ENCODE measurements at regions not wholly inside any gene's neighbourhood (a gene's known extent, or its start where the extent isn't known, plus 50 kb on each side); places are given as distances from the start of the nearest gene placed in this dataset.

DNA sequence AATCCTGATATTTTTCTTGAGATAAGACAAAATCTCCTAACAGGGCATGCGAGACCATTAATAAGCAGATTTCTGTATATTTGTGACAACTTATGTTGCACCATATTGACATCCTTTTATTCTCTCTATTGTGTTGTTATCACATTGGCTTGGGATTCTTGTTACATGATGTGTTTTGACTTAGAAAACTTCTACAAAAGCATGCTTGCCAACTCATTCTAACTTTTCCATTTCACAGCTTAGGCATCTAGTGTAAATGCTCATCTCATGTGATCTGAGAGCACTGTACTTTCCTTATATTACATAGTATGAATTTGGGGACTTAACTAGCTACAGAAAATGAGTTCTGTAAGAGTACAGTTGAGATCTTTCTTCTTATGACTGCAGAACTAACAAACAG is 1040.7 kb upstream of the ADGRB3 start:
- Histone ChIP-seq H3K4me3 (no peak overlapping the region), H3K4me1 (no peaks in the 10 kb centered on the region), H3K27ac (no peak overlapping the region), H3K9me3 (no peaks in the 10 kb centered on the region), H3K27me3 (no peaks in the 10 kb centered on the region), H3K36me3 (no peaks in the 10 kb centered on the region)
- intact Hi-C loops (cut with DNase I) = no loop called here
- TF ChIP-seq POLR2AphosphoS5 (IDR thresholded peaks at IDR 0.05; ENCODE audit: insufficient read depth in 1 of 2, low read depth in 1 of 2) (no peak), POLR2A (IDR thresholded peaks at IDR 0.05) (no peak)
- TF ChIP-seq, protein P1, sequence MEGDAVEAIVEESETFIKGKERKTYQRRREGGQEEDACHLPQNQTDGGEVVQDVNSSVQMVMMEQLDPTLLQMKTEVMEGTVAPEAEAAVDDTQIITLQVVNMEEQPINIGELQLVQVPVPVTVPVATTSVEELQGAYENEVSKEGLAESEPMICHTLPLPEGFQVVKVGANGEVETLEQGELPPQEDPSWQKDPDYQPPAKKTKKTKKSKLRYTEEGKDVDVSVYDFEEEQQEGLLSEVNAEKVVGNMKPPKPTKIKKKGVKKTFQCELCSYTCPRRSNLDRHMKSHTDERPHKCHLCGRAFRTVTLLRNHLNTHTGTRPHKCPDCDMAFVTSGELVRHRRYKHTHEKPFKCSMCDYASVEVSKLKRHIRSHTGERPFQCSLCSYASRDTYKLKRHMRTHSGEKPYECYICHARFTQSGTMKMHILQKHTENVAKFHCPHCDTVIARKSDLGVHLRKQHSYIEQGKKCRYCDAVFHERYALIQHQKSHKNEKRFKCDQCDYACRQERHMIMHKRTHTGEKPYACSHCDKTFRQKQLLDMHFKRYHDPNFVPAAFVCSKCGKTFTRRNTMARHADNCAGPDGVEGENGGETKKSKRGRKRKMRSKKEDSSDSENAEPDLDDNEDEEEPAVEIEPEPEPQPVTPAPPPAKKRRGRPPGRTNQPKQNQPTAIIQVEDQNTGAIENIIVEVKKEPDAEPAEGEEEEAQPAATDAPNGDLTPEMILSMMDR (IDR thresholded peaks at IDR 0.05) = no peak
- DNase-seq (ENCODE audit: extremely low spot score in 2 of 2) = no peak

DNA sequence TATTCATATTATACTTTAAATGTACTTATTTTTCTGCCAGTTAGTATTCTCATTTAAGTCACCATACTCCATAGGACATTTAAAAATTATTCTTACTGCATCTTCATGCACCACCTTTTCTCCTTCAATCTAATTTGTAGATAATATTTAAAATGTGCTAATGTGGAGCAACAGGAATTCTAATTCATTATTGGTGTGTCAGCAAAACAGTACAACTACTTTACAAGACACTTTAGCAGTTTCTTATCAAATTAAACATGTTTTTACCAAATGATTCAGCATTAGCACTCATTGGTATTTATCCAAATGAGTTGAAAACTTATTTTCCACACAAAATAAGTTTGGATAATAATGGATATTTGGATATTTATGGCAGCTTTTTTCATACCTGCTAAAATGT is 1041.8 kb upstream of the ADGRB3 start:
- Histone ChIP-seq H3K4me1 (no peaks in the 10 kb centered on the region), H3K36me3 (no peaks in the 10 kb centered on the region), H3K9me3 (no peaks in the 10 kb centered on the region), H3K27me3 (no peaks in the 10 kb centered on the region), H3K4me3 (no peak overlapping the region), H3K27ac (no peak overlapping the region)
- DNase-seq (ENCODE audit: extremely low spot score in 2 of 2) = no peak
- no peak for TF ChIP-seq POLR2AphosphoS5 (IDR thresholded peaks at IDR 0.05; ENCODE audit: insufficient read depth in 1 of 2, low read depth in 1 of 2)
- TF ChIP-seq, protein P1 (IDR thresholded peaks at IDR 0.05) = no peak
- TF ChIP-seq POLR2A (IDR thresholded peaks at IDR 0.05) = no peak
- intact Hi-C loops (cut with DNase I) = no loop called here

DNA sequence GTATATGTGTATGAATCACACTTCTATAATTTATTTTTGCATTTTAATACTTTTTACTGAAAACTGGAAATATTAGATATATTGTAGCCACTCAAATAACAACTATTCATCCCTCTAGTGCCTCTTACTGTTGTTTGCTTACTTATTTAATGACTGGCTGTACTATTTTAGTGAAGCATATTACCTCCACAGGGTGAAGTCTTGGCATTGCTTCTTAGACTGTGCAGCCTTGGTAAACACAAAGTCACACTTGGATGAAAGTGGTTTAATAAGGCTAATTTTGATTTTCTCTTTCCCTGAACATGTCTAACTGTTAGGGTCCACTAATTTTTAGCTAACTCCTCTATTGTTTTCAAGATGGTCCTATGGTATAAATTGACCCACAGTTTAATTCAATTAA is 1043.2 kb upstream of the ADGRB3 start:
- Histone ChIP-seq H3K27me3 (no peaks in the 10 kb centered on the region), H3K4me3 (no peak overlapping the region), H3K27ac (no peak overlapping the region), H3K9me3 (no peaks in the 10 kb centered on the region), H3K36me3 (no peaks in the 10 kb centered on the region), H3K4me1 (no peaks in the 10 kb centered on the region)
- DNase-seq (ENCODE audit: extremely low spot score in 2 of 2) = no peak
- TF ChIP-seq POLR2AphosphoS5 (IDR thresholded peaks at IDR 0.05; ENCODE audit: insufficient read depth in 1 of 2, low read depth in 1 of 2) = no peak
- intact Hi-C loops (cut with DNase I) = no loop called here

DNA sequence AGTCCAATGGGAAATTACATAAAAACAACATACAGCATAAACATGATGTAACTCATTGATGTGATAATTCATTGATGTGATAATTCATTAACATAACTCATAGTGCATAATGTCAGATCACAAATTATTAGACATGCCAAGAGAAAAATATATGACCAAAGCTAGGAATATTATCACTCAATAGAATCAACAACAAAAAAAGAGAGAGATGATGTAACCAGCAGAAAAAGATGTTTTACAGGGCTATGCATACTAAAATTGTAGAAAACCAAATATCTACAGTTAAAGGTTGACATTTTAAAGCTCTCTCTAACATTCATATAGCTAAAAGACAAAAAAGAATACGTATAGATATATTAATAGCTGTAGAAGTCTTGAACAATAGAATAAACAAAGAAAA is 1067.2 kb upstream of the ADGRB3 start:
- Histone ChIP-seq H3K27me3 (no peaks in the 10 kb centered on the region), H3K27ac (no peak overlapping the region), H3K4me1 (no peaks in the 10 kb centered on the region), H3K36me3 (no peaks in the 10 kb centered on the region), H3K4me3 (no peak overlapping the region), H3K9me3 (no peaks in the 10 kb centered on the region)
- no peak for DNase-seq (ENCODE audit: extremely low spot score in 2 of 2)
- intact Hi-C loops (cut with DNase I) = no loop called here
- TF ChIP-seq POLR2A (IDR thresholded peaks at IDR 0.05) (no peak), POLR2AphosphoS5 (IDR thresholded peaks at IDR 0.05; ENCODE audit: insufficient read depth in 1 of 2, low read depth in 1 of 2) (no peak)
- TF ChIP-seq, protein P1 (IDR thresholded peaks at IDR 0.05) = no peak

DNA sequence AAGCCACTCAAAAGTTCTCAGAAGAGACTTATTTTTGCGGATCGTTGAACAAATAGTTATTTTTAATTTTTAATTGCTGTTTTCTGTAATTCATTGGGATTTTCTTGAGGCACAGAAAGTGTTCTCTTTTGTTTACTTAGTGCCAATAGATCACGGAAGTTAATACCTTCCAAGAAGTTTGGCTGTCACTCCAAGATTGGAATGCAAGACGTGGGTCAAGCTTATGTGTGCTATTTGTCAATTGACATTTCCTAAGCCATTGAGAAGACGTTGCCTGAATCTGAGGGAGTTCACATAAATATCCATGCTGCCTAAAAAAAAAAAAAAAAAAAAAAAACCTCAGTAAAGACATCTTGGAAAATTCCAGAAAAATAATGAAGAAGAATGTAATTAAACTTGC is 1071.4 kb upstream of the ADGRB3 start:
- H3K4me3 ChIP-seq = no peak overlapping the region
- H3K27ac ChIP-seq = no peak overlapping the region
- no peaks in the 10 kb centered on the region for H3K4me1 ChIP-seq
- no peaks in the 10 kb centered on the region for H3K36me3 ChIP-seq
- H3K27me3 ChIP-seq = no peaks in the 10 kb centered on the region
- DNase-seq (ENCODE audit: extremely low spot score in 2 of 2) = no peak
- H3K9me3 ChIP-seq = no peaks in the 10 kb centered on the region
- no peak for TF ChIP-seq POLR2AphosphoS5 (IDR thresholded peaks at IDR 0.05; ENCODE audit: insufficient read depth in 1 of 2, low read depth in 1 of 2)
- TF ChIP-seq, protein P1 (IDR thresholded peaks at IDR 0.05) = no peak
- no peak for TF ChIP-seq POLR2A (IDR thresholded peaks at IDR 0.05)
- intact Hi-C loops (cut with DNase I) = no loop called here

DNA sequence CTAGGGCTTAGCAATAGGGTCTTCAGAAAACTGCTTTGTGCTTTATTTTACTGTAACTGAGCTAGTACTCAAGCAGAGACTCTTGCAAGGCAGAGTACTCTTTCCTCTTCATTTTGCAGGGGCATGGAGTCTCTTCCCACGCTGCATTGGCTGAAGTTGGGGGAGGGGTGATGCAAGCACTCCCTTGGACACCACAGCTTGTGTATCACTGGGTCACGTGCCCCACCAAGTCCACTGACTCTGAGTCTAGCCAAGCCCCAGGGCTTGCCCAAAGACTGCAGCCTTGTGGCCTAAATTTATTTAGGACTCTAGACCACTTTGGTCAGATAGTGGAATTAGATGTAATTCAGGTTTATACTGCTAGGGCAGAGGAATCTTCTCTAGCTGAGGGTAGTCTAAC is 1075.0 kb upstream of the ADGRB3 start:
- intact Hi-C loops (cut with DNase I) = no loop called here
- Histone ChIP-seq H3K36me3 (no peaks in the 10 kb centered on the region), H3K27me3 (no peaks in the 10 kb centered on the region), H3K4me1 (no peaks in the 10 kb centered on the region), H3K9me3 (no peaks in the 10 kb centered on the region), H3K27ac (no peak overlapping the region), H3K4me3 (no peak overlapping the region)
- no peak for TF ChIP-seq POLR2AphosphoS5 (IDR thresholded peaks at IDR 0.05; ENCODE audit: insufficient read depth in 1 of 2, low read depth in 1 of 2)
- no peak for DNase-seq (ENCODE audit: extremely low spot score in 2 of 2)

All from vagina (tissue), 2 donors.